GM12892 (cell line): ENCODE measurements at regions not wholly inside any gene's neighbourhood (a gene's known extent, or its start where the extent isn't known, plus 50 kb on each side); places are given as distances from the start of the nearest gene placed in this dataset.

ENCODE experiments used
- POLR2A ChIP-seq: IDR thresholded peaks from 2 replicates; pipeline ENCODE4 v1.6.1; 2011; ENCODE audit warnings: low read depth, low read length, control low read depth
- POLR2AphosphoS5 ChIP-seq: IDR thresholded peaks from 2 replicates; pipeline ENCODE4 v1.6.1; 2011; ENCODE audit warnings: low read depth, low read length, control low read depth

- TF ChIP-seq POLR2A (no peak), POLR2AphosphoS5 (no peak)
These were observed 53.3 kb upstream of the SLC7A1 start for GRCh38 chr13:29648760-29649159.
